Activated gamma-delta T cell treated with Interleukin-2 at 50 U/mL for 16 hours (primary cell): ENCODE measurements at regions not wholly inside any gene's neighbourhood (a gene's known extent, or its start where the extent isn't known, plus 50 kb on each side); places are given as distances from the start of the nearest gene placed in this dataset.

Experiments used
- DNase-seq: peaks from one replicate; pipeline ENCODE4 v3.0.0-alpha.2; 2020

DNA sequence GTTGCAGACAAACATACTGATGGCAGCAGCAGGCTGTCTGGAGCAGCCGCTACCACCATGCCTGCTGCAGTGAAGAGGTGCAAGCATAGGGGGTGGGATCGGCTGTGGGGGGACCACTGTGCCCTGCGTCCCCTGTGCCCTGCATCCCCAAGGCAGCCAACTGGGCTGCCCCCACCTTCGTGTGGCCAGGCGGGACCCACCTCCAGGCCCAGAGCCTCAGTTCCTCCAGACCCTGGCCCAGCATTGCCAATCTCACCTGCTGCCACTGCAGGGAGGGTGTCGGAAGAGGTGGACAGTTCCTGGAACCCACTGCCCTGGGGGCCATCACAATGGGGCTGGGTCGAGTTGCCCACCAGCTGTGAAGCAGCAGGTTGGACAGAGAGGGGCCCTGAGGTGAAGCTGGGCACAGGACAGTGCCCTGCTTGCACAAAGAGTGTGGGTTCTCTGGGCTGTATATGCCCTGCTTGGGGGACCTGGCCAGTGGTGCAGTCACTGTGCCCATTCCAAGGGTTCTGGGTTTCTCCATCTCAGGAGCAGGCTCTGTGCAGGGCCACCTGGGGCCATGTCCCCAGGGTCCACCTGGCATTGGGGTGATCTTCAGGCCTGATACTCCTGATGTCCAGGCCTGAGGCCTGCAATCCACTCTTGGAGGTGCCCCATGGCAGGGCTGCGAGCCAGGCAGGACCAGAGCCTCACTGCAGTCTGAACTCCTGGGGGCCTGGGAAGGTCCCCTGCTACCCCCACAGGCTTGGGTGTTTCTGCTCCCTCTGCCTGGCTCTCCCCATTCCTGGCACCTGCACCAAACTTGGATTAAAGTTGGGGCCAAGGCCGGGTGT lies 261.4 kb upstream of the NRIP1 start:
- DNase-seq = no peak

DNA sequence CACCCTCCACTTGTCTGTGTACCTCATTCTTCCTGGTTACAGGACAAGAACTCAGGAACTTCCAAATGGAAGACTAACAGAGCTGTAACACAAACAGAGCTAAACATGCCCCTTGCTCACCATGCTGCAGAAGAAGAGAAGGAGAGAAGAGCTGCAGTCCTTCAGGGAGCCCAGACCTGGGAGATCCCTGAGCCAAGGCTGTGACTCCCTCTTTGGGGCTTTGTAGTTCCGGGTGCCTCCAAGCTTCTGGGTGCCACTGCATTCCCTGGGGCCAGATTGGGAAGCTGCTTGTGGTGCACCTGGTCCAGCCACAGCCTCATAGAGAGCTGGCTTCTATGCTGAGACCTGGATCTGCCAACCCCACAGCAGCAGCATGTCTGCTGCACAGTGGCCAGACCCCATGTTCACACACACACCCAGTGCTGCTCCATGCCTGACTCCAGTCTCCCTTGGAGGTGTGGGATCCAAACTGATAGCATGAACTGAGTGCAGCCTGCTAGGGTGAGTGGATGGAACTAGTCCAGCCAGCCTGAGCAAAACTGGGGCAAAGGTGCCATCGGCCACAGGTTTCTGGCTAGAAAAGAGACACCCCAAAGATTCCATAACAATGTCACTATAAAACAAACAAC lies 263.0 kb upstream of the NRIP1 start:
- DNase-seq = no peak

GRCh38 chr21:15329191-15329590 lies 264.4 kb upstream of the NRIP1 start:
- DNase-seq = no peak

DNA sequence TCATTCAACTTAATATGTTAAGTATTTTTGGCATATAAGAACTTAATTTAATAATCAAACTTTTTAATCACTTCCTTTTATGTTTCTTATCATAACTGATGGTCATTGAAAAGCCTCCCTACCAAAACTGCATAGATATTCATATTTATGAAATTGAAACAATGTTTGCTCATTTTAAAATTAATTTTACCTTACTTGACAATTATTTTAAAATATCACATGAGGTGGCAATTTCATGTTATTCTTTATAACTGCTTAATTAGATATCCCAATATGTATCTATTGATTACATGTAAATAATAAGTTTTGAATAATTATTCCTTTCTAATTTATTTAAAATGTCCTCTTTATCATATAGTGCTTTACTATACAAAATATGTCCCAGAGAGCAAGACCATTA lies 266.1 kb upstream of the NRIP1 start:
- no peak for DNase-seq

GRCh38 chr21:15332572-15332971 lies 267.8 kb upstream of the NRIP1 start:
- DNase-seq = no peak

GRCh38 chr21:15333136-15333710 lies 268.4 kb upstream of the NRIP1 start:
- no peak for DNase-seq

DNA sequence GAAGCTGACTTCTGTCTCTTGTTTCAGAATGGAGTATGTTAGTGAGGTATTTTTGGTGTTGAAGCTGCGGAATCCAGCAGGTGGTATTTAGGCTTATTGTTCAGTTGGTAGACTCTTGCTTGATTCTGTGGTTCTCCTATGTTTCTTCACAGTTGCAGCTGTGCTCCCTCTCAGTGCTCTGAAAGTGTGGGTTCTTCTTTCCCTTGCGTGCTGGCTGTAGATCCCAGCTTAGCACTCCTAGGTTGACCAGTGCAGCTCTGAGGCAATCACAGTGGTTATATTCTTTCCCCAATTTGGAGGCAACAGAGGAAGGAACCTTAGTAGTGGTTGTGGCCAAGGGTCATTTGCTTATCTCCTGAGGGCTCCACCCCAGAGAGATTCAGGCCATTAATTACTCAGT lies 269.2 kb upstream of the NRIP1 start:
- no peak for DNase-seq

DNA sequence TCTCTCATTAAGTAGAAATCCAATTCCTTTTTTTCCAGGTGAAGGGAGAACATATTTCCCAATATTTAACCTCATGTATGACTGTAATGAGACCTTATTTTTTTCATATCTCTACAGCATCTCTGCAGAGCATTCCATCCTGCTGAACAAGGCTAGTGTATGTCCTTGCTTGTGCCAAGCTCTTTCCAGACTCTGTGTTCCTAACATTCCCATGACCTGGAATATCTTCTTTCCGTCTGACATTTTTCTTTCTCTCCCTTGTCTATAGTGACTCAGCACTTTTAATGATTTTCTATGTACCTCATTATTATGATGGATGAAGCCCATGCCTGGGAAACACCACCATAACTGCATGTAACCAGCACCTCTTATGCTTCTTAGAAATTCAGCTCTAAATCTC lies 278.3 kb upstream of the NRIP1 start:
- no peak for DNase-seq

GRCh38 chr21:15352009-15352408 lies 287.2 kb upstream of the NRIP1 start:
- DNase-seq = no peak

- no peak for DNase-seq
Observed at GRCh38 chr21:15353546-15353945, 288.7 kb upstream of the NRIP1 start.

- DNase-seq = no peak
Observed at GRCh38 chr21:15354516-15354915, 289.7 kb upstream of the NRIP1 start.

DNA sequence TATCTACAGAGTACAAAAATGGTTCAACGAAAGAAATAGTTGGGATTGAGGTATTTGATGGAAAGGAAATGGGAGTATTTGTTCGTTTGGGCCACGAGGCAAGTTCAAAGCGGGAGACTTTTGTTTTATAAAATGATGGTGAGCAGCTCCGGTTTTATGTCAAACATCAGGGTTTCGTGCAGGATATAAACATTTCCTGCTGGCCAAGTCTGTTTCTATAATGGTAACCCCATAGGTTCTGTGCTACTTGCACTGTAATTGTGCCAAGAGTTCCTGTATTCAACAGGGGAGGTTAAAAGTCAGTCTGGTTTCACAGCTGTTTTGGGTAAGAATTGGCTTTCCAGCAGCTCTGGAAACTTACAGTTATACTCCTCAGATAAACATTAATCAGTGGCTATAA lies 290.3 kb upstream of the NRIP1 start:
- DNase-seq = no peak

DNA sequence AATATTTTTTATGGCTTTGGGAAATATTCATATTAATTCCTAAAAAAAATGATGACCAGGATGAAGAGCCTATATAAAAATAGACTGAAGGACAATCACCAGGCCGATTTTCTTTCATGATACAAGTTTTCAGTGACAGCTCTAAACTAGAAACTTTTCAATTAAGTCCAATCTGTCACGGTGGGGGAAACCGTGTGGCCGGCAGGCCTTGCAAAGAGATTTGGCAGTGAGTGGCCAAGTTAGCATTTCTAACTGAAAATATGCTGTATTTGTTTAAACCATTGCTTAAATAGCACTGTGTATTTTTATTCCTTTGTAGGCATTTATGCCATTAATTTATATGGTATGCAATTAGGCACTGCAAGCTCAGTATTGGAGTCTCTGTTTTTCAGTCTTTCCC lies 294.5 kb upstream of the NRIP1 start:
- DNase-seq = no peak

- DNase-seq = no peak
Observed at GRCh38 chr21:15362458-15362857, 297.7 kb upstream of the NRIP1 start.

- DNase-seq = no peak
Observed at GRCh38 chr21:15363921-15364320, 299.1 kb upstream of the NRIP1 start.

DNA sequence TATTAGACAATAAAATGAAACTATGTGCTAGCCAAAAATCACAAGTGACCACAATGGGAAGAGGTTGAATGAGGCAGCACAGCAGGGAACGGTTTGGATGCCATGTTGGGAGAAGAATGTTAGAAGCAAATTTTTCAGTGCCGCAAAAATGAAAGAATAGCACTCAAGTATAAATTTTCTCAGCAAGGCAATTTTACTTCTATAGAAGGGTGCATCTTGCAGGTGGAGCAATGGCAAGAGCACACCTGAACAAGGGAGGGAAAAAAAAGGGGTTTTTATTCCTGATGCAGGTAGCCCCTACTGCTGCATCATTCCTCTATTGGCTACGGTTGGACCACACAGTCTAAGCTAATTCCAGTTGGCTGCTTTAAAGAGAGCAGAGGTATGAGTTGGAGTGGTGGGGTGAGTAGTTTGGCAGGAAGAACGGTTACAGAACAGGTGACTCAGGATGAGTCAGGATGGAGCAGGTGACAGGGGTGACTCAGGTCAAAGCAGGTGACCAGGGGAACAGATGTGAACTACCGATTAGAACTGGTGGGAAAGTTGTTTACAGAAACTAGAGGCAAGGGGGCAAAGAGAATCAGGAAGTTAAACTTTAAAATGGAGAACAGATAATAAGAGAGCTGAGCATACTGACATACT lies 301.1 kb upstream of the NRIP1 start:
- DNase-seq = no peak

DNA sequence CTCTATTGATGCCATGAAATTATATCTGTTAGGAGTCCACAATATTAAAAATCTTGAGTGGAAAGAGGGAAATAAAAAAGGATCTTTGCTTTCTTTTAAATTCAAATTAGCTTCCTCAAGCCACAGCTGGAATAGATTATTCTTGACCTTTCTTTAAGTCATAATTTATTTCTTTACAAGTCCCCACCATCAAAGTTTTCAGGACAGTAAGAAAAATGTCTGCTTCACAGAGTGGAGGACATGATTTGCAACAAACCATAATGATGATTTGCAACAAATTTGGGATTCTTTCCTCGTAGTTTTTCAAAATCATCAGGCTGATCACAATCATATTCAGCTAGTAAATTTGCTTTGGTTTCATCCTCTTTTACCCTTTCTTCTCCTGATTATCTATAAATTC lies 301.8 kb upstream of the NRIP1 start:
- no peak for DNase-seq

DNA sequence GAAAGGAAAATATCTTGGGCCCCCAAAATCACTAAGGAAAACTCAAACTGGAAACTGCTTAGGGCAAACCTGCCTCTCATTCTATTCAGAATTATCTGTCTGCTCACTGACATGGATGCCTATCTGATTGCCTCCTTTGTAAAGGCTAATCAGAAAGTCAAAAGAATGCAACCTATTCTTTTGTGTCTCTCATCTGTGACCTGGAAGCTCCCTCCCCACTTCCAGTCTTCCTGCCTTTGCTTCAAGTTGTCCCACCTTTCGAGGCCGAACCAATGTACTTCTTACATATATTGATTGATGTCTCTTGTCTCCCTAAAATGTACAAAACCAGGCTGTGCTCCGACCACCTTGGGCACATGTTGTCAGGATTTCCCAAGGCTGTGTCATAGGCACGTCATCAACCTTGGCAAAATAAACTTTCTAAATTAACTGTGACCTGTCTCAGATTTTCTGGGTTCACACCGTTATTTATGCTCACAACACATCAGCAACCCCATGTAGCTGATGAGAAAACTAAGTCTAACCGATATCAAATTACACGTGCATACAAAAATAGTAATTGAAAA lies 302.3 kb upstream of the NRIP1 start:
- no peak for DNase-seq

GRCh38 chr21:15370462-15370975 lies 305.7 kb upstream of the NRIP1 start:
- no peak for DNase-seq

GRCh38 chr21:15373941-15374340 lies 309.1 kb upstream of the NRIP1 start:
- DNase-seq = no peak

DNA sequence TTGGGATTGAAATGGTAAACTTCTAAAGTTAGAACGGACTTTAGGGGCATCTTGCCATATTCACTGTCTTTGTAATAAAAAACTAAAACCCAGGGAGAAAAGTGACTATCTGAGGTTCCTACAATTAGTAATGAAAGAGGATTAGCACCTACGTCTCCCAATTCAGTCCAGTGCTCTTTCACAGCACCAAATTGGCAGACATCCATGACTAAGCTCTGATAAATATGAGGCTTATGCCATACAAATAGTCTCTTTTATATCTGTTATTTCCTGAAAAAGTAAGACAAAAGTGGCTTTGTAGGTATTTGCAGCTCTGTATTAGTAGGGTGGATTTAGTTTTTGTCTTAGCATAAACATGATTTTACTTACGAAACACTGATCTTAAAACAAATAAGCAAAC lies 315.0 kb upstream of the NRIP1 start:
- DNase-seq = no peak

GRCh38 chr21:15383588-15383987 lies 318.8 kb upstream of the NRIP1 start:
- DNase-seq = no peak

DNA sequence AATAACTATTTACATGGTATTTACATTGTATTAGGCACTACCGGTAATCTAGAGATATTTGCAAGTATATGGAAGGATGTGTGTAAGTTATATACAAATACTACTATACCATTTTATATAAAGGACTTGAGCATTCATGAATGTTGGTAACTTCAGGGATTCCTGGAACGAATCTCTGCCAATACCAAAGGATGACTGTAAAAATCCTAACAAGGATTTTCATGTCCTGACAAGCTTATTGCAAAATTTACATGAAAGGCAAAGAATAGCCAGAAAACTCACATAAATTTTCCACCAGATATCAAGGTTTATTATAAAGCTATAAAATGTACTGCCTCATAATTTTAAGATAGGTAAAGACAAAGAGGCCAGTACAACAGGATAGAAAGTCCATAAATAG lies 325.2 kb upstream of the NRIP1 start:
- no peak for DNase-seq
